Karpas-422 (cell line): ENCODE measurements at regions not wholly inside any gene's neighbourhood (a gene's known extent, or its start where the extent isn't known, plus 50 kb on each side); places are given as distances from the start of the nearest gene placed in this dataset. TPM values are rescaled to one million over a fixed set of nuclear protein-coding genes. Genes with fewer than 3 reads are reported as not detected.

Experiments used
- DNase-seq: peaks from one replicate; pipeline ENCODE4 v3.0.0-alpha.2; 2015
- H2AFZ ChIP-seq: fragments of 200-600 bp; sonication (generic); 2 replicates; pipeline ENCODE4 v1.6.1; 2014; ENCODE audit warnings: antibody characterized with exemption, low read length, mixed read lengths
- H3K27ac ChIP-seq: fragments of 200-600 bp; sonication (generic); 2 replicates; pipeline ENCODE4 v1.5.1; 2014; ENCODE audit warnings: mild to moderate bottlenecking, low read length, moderate library complexity
- H3K27me3 ChIP-seq: fragments of 200-600 bp; sonication (generic); 2 replicates; pipeline ENCODE4 v1.6.1; 2014; ENCODE audit warnings: low read length, mixed read lengths
- H3K36me3 ChIP-seq: fragments of 200-600 bp; sonication (generic); 2 replicates; pipeline ENCODE4 v1.6.1; 2014; ENCODE audit warnings: low read length, mixed read lengths; ENCODE audit not compliant: insufficient read depth
- H3K4me1 ChIP-seq: fragments of 200-600 bp; sonication (generic); 2 replicates; pipeline ENCODE4 v1.6.1; 2014; ENCODE audit warnings: mild to moderate bottlenecking, low read length, mixed read lengths
- H3K4me2 ChIP-seq: fragments of 200-600 bp; sonication (generic); 2 replicates; pipeline ENCODE4 v1.6.1; 2014; ENCODE audit warnings: low read length, low read depth, mild to moderate bottlenecking; ENCODE audit not compliant: poor library complexity, severe bottlenecking
- H3K4me3 ChIP-seq: fragments of 200-600 bp; sonication (generic); 2 replicates; pipeline ENCODE4 v1.5.1; 2014; ENCODE audit warnings: mild to moderate bottlenecking, antibody characterized with exemption, low read length, mixed read lengths
- H3K79me2 ChIP-seq: fragments of 200-600 bp; sonication (generic); 2 replicates; pipeline ENCODE4 v1.6.1; 2014; ENCODE audit warnings: mild to moderate bottlenecking, low read length, mixed read lengths
- H3K9ac ChIP-seq: fragments of 200-600 bp; sonication (generic); 2 replicates; pipeline ENCODE4 v1.6.0; 2014; ENCODE audit warnings: low read length
- H3K9me2 ChIP-seq: fragments of 200-600 bp; sonication (generic), shearing (Covaris generic); replicated peaks from 2 replicates; pipeline ENCODE4 v1.6.0; 2014; ENCODE audit warnings: mild to moderate bottlenecking, low read length, moderate library complexity; ENCODE audit not compliant: insufficient read depth
- H3K9me3 ChIP-seq: fragments of 300-700, 200-600 bp; sonication (generic); 2 replicates; pipeline ENCODE4 v1.6.1; 2014; ENCODE audit warnings: low read length, mixed read lengths
- H4K20me1 ChIP-seq: fragments of 200-600 bp; sonication (generic); 2 replicates; pipeline ENCODE4 v1.6.1; 2014; ENCODE audit warnings: mild to moderate bottlenecking, antibody characterized with exemption, low read length, low read depth; ENCODE audit not compliant: insufficient read depth
- small RNA-seq: library from RNA; depleted of rRNA; stranded (forward); fragments of <200 nt; gene quantifications from one replicate; pipeline ENCODE3, GENCODE V24; 2014

- H3K36me3 ChIP-seq: no peaks in the 10 kb centered on the region
- no peak overlapping the region for H3K9ac ChIP-seq
- no peaks in the 10 kb centered on the region for H4K20me1 ChIP-seq
- no peak overlapping the region for H2AFZ ChIP-seq
- DNase-seq: no peak
- H3K9me3 ChIP-seq: no peaks in the 10 kb centered on the region
- no peaks in the 10 kb centered on the region for H3K79me2 ChIP-seq
- H3K9me2 ChIP-seq: no peaks in the 10 kb centered on the region
- H3K4me2 ChIP-seq: no peak overlapping the region
- H3K27ac ChIP-seq: no peak overlapping the region
- no peaks in the 10 kb centered on the region for H3K27me3 ChIP-seq
- H3K4me1 ChIP-seq: peaks cover 1% of the 10 kb centered on the region; the same call in 1 of the 2 replicates
- H3K4me3 ChIP-seq: no peak overlapping the region
These were observed 53.1 kb upstream of the AUTS2 start for GRCh38 chr7:69545175-69545574.

Small RNA genes in the stretch of these regions (small RNA-seq; reads per million reads assigned to genes)
- gene MTATP6P21: not detected
- gene RF00019: not detected
- not detected for gene RNA5SP231
- gene RNU6-229P: not detected
- not detected for gene RNU6-832P
